CD8-positive, alpha-beta memory T cell (primary cell): ENCODE measurements at regions not wholly inside any gene's neighbourhood (a gene's known extent, or its start where the extent isn't known, plus 50 kb on each side); places are given as distances from the start of the nearest gene placed in this dataset.

Experiments
- CTCF ChIA-PET: fragments of 350-600 bp; sonication (Branson Sonifier 250); formaldehyde crosslinking; loops from one replicate; lab custom pipeline; 2021; ENCODE audit warnings: antibody characterized with exemption; lab: Charles Lee
- POLR2A ChIA-PET: fragments of 350-600 bp; sonication (Branson Sonifier 250); formaldehyde crosslinking; loops from one replicate; lab custom pipeline; 2021; ENCODE audit warnings: antibody characterized with exemption; lab: Charles Lee
- DNase-seq, 5 donors: peaks; one replicate each; pipeline versions ENCODE4 v3.0.0 to v3.0.0-alpha.2; 2020 to 2022; ENCODE audit warnings: mixed read lengths in 1 of 5
- H3K27ac ChIP-seq: one replicate; pipeline ENCODE4 v1.7.0; 2013; ENCODE audit warnings: low read depth, mild to moderate bottlenecking, low read length, moderate library complexity
- H3K27me3 ChIP-seq: 2 replicates; pipeline ENCODE4 v1.7.0; 2013; ENCODE audit warnings: low read length, mild to moderate bottlenecking; ENCODE audit not compliant: insufficient read depth, poor library complexity, severe bottlenecking
- H3K36me3 ChIP-seq: 2 replicates; pipeline ENCODE4 v1.7.0; 2013; ENCODE audit warnings: mild to moderate bottlenecking, low read length, moderate library complexity; ENCODE audit not compliant: insufficient read depth
- H3K4me1 ChIP-seq: 2 replicates; pipeline ENCODE4 v1.7.0; 2013; ENCODE audit warnings: mild to moderate bottlenecking, low read length, moderate library complexity; ENCODE audit not compliant: insufficient read depth
- H3K4me3 ChIP-seq: 2 replicates; pipeline ENCODE4 v1.7.0; 2013; ENCODE audit warnings: mild to moderate bottlenecking, low read length
- H3K9me3 ChIP-seq: 2 replicates; pipeline ENCODE4 v1.7.0; 2013; ENCODE audit warnings: mild to moderate bottlenecking, low read length
- H3K27ac Mint-ChIP-seq, 8 donors: one replicate each; pipeline ENCODE4 v1.8.0; 2020 to 2021; ENCODE audit warnings: mixed read lengths in 8 of 8, mild to moderate bottlenecking in 6 of 8, inconsistent platforms in 3 of 8, moderate library complexity in 3 of 8
- H3K27me3 Mint-ChIP-seq, 2 donors: one replicate each; pipeline ENCODE4 v1.8.0; 2020 to 2021; ENCODE audit warnings: mixed read lengths in 2 of 2, mild to moderate bottlenecking in 1 of 2, moderate library complexity in 1 of 2
- H3K36me3 Mint-ChIP-seq, 3 donors: one replicate each; pipeline ENCODE4 v1.8.0; 2020 to 2021; ENCODE audit warnings: mixed read lengths in 3 of 3, inconsistent platforms in 1 of 3, mild to moderate bottlenecking in 1 of 3
- H3K4me1 Mint-ChIP-seq, 3 donors: one replicate each; pipeline ENCODE4 v1.8.0; 2020 to 2021; ENCODE audit warnings: mixed read lengths in 3 of 3, inconsistent platforms in 1 of 3, mild to moderate bottlenecking in 1 of 3
- H3K4me3 Mint-ChIP-seq, 7 donors: one replicate each; pipeline ENCODE4 v1.8.0; 2020 to 2021; ENCODE audit warnings: mixed read lengths in 7 of 7, mild to moderate bottlenecking in 6 of 7, moderate library complexity in 4 of 7, inconsistent platforms in 2 of 7
- H3K9me3 Mint-ChIP-seq, 5 donors: one replicate each; pipeline ENCODE4 v1.8.0; 2020 to 2022; ENCODE audit warnings: mixed read lengths in 5 of 5, mild to moderate bottlenecking in 3 of 5, moderate library complexity in 2 of 5, inconsistent platforms in 1 of 5

DNA sequence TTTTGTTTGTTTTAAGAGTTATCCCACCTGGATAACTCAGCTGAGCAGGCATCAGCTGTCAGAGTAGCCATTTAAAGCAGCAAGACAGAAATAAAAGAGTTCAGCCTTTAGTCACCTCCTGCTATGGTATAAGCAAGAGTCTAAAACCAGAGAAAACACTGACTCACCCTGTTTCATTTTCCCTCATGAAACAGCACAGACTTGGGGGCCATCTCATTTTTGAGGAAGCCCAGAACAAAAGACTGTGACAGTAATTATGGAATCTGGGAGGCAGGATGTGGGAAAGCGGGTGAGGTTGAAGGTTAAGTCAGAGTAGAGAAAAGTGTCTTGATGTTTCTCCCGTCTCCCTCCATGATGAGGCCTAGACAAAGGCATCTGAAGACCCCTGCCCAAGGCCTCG, 90.2 kb upstream of the FAM174A start:
- Mint-ChIP-seq H3K27ac (no peak overlapping the region), H3K4me3 (no peak overlapping the region), H3K9me3 (no peaks in the 10 kb centered on the region), H3K27me3 (peaks cover 4 to 15% of the 10 kb centered on the region in 2 donors), H3K36me3 (no peaks in the 10 kb centered on the region), H3K4me1 (no peaks in the 10 kb centered on the region)
- Histone ChIP-seq H3K9me3 (no peaks in the 10 kb centered on the region), H3K4me3 (no peak overlapping the region), H3K36me3 (no peaks in the 10 kb centered on the region), H3K27ac (no peak overlapping the region), H3K4me1 (no peaks in the 10 kb centered on the region), H3K27me3 (no peaks in the 10 kb centered on the region)
- CTCF ChIA-PET = no interaction called here
- POLR2A ChIA-PET = no interaction called here
- DNase-seq = no peak

DNA sequence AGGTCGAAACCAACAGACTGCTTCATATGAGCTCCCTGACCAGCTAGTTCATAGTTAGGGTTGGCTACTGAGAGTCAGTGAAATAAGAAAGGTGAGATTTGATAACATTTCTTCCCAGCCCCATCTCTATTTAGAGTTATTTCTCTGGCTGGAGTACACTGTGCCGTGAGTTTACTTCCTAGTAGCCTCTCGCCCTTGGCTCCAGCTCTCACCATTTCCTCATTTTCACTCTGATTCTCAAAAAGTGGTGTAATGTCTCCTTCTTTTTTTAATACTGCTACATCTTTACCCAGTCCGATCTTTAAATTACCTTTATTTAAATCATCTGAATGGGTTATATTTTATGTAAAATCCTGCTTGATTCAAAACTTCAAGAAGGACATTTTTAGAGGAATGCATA, 100.4 kb upstream of the FAM174A start:
- CTCF ChIA-PET = no interaction called here
- Histone ChIP-seq H3K27me3 (no peaks in the 10 kb centered on the region), H3K27ac (no peak overlapping the region), H3K9me3 (no peaks in the 10 kb centered on the region), H3K4me1 (no peaks in the 10 kb centered on the region), H3K4me3 (no peak overlapping the region), H3K36me3 (no peaks in the 10 kb centered on the region)
- POLR2A ChIA-PET = no interaction called here
- Mint-ChIP-seq H3K27ac (no peak overlapping the region), H3K4me1 (no peaks in the 10 kb centered on the region), H3K9me3 (no peaks in the 10 kb centered on the region), H3K4me3 (no peak overlapping the region), H3K27me3 (no peaks in the 10 kb centered on the region), H3K36me3 (no peaks in the 10 kb centered on the region)
- no peak for DNase-seq

DNA sequence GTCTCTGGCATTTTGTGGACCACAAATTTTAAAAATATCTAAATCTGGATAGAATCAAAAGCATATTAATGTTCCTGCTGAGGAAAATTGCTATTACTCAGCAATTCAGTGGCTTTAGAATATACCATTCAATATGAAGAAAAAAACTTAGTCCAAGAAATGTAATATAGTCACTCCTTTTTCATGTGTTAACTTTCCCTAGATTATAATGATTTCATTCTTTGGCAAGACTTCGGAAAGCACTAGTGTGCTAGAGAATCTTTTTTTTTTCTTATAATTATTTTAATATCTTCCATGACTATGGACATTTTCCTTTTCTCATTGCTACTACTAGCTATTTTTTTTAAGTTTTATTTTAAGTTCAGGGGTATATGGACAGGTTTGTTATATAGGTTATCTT, 102.4 kb upstream of the FAM174A start:
- H3K36me3 Mint-ChIP-seq = no peaks in the 10 kb centered on the region
- H3K27ac ChIP-seq = no peak overlapping the region
- ChIA-PET CTCF (no interaction called here), POLR2A (no interaction called here)
- H3K4me3 Mint-ChIP-seq = no peak overlapping the region
- no peak for DNase-seq
- no peak overlapping the region for H3K27ac Mint-ChIP-seq
- no peaks in the 10 kb centered on the region for H3K27me3 Mint-ChIP-seq
- no peaks in the 10 kb centered on the region for H3K4me1 Mint-ChIP-seq
- no peaks in the 10 kb centered on the region for H3K36me3 ChIP-seq
- no peaks in the 10 kb centered on the region for H3K27me3 ChIP-seq
- no peaks in the 10 kb centered on the region for H3K9me3 ChIP-seq
- H3K4me3 ChIP-seq = no peak overlapping the region
- H3K4me1 ChIP-seq = no peaks in the 10 kb centered on the region
- no peaks in the 10 kb centered on the region for H3K9me3 Mint-ChIP-seq

DNA sequence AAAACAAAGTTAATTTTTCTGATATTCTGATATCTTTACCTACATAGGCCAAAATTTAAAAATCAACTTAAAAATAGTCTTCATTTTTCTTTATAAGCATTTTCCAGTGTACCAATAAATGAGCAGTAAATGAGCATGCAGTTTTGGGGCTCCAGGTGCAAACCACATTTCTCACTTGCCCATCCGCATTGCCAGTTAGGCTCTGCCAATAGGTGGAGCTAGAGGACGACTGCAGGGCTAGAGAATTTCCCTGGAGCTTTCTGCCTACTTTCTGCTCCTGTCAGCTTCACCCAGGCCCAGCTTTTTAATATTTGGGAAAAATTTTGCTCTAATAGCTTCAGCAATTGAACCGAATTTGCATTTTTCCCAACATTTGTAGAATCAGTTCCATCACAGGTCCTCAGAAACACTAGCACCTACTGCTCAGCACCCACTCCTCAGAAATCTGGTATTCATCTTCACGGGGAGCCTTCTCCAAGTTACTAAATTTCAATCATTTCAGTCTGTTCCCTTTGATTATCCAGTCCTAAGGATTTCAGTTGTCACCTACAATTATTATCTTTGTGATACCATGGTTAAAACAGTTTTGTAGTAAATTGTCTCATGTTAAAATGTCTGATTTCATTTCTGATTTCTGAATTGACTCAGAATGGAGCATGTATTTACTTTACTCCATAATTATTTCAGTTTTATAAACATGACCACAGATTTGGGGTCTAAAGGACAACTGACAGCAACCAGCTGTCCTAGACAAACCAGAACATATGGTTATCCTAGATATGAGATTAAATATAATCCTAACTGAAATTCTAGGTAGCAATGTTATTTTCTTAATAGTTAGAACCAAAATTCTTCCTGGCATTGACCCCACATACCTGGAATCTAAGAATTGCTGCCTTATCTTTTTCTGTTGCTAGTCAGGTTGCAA, 104.6 kb upstream of the FAM174A start:
- CTCF ChIA-PET = interaction anchor here (1.4 kb wide), 1 partner anchor 960 kb away, joined by 4 read pairs; no protein-coding TSS in a partner anchor
- peak; percentile 15 to 52 (median 16) for DNase-seq

DNA sequence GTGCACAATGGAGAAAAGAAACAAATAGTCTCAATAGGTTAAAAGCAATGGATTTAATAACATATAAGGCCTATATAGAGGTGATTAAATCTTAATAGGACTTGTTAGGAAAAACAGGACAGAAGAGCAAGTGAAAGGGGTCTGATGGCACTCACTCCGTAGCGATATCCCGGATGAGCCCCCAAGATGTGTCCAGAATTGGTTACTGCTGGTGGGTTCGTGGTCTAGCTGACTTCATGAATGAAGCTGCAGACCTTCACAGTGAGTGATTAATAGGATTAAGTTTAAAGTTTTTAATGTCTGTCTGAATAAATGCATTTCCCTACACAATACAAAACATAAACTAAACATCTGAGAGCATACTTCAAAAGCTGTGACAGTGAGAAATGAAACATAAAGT, 110.4 kb upstream of the FAM174A start:
- ChIA-PET POLR2A (no interaction called here), CTCF (no interaction called here)
- Mint-ChIP-seq H3K27ac (no peak overlapping the region), H3K36me3 (peaks cover 0 to 21% (median 0%) of the 10 kb centered on the region in 3 donors), H3K9me3 (peaks cover 9 to 15% (median 13%) of the 10 kb centered on the region in 5 donors), H3K4me3 (no peak overlapping the region), H3K4me1 (no peaks in the 10 kb centered on the region), H3K27me3 (peaks cover 0 to 2% of the 10 kb centered on the region in 2 donors)
- Histone ChIP-seq H3K4me3 (no peak overlapping the region), H3K27ac (no peak overlapping the region), H3K4me1 (no peaks in the 10 kb centered on the region), H3K9me3 (no peaks in the 10 kb centered on the region), H3K36me3 (no peaks in the 10 kb centered on the region), H3K27me3 (no peaks in the 10 kb centered on the region)
- DNase-seq = no peak

More for the DNA sequence above, 104.6 kb upstream of the FAM174A start:
- POLR2A ChIA-PET = no interaction called here
- H3K27me3 Mint-ChIP-seq = peaks cover 0 to 2% of the 10 kb centered on the region in 2 donors
- Histone ChIP-seq H3K9me3 (no peaks in the 10 kb centered on the region), H3K27ac (no peak overlapping the region), H3K4me3 (no peak overlapping the region), H3K27me3 (no peaks in the 10 kb centered on the region), H3K4me1 (no peaks in the 10 kb centered on the region), H3K36me3 (no peaks in the 10 kb centered on the region)
- H3K4me3 Mint-ChIP-seq = no peak overlapping the region
- H3K9me3 Mint-ChIP-seq = peaks cover 0 to 1% (median under 1%) of the 10 kb centered on the region in 5 donors
- no peak overlapping the region for H3K27ac Mint-ChIP-seq
- no peaks in the 10 kb centered on the region for H3K4me1 Mint-ChIP-seq
- H3K36me3 Mint-ChIP-seq = peaks cover 0 to 1% (median 0%) of the 10 kb centered on the region in 3 donors

DNA sequence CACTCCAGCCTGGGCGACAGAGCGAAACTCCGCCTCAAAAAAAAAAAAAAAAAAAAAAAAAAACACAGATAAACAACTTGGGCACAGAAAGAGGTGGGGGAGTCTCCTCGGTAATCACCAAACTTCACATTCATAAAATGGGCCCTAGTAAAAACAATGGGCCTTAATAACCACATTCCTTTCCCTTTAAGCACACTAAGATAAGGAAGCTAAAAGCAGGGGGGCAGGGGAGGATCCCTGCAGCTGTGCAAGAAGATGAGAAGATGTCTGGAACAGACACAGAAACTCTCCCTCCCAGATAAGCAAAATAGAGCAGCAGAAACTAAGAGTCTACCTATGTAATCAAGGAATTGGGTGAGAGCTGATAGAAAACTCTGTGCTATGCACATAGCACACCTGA, 111.2 kb upstream of the FAM174A start:
- Histone ChIP-seq H3K9me3 (no peaks in the 10 kb centered on the region), H3K27ac (no peak overlapping the region), H3K27me3 (no peaks in the 10 kb centered on the region), H3K36me3 (no peaks in the 10 kb centered on the region), H3K4me3 (no peak overlapping the region), H3K4me1 (no peaks in the 10 kb centered on the region)
- Mint-ChIP-seq H3K9me3 (peaks cover 9 to 15% (median 13%) of the 10 kb centered on the region in 5 donors), H3K4me1 (no peaks in the 10 kb centered on the region), H3K4me3 (no peak overlapping the region), H3K27me3 (peaks cover 0 to 2% of the 10 kb centered on the region in 2 donors), H3K27ac (no peak overlapping the region), H3K36me3 (peaks cover 0 to 21% (median 0%) of the 10 kb centered on the region in 3 donors)
- ChIA-PET CTCF (no interaction called here), POLR2A (no interaction called here)
- DNase-seq = no peak

DNA sequence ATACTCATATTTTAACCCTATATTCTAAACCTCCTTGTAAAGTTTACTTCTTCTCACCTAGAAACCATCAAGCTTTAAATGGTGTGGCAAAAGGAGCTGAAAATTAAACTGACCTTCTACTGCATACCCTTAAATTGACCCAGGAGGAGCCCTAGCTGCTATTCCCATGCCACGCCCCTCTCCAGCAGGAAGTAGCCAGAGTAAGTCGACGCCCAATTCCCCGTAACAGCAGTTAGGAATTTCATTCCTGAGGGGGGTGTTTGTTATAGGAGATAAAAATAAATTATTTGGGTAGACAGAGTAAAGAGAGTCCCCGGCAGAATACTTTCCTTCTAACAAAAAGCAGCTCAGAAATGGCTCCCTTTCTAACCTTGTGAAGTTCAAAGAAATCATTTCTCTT, 111.8 kb upstream of the FAM174A start:
- no peak for DNase-seq
- CTCF ChIA-PET = no interaction called here
- no peak overlapping the region for H3K4me3 Mint-ChIP-seq
- Histone ChIP-seq H3K4me1 (no peaks in the 10 kb centered on the region), H3K4me3 (no peak overlapping the region), H3K9me3 (no peaks in the 10 kb centered on the region), H3K27me3 (no peaks in the 10 kb centered on the region), H3K27ac (no peak overlapping the region), H3K36me3 (no peaks in the 10 kb centered on the region)
- no peak overlapping the region for H3K27ac Mint-ChIP-seq
- H3K36me3 Mint-ChIP-seq = peaks cover 0 to 21% (median 0%) of the 10 kb centered on the region in 3 donors
- peaks cover 0 to 2% of the 10 kb centered on the region in 2 donors for H3K27me3 Mint-ChIP-seq
- no peaks in the 10 kb centered on the region for H3K4me1 Mint-ChIP-seq
- H3K9me3 Mint-ChIP-seq = peaks cover 9 to 15% (median 13%) of the 10 kb centered on the region in 5 donors
- POLR2A ChIA-PET = no interaction called here

DNA sequence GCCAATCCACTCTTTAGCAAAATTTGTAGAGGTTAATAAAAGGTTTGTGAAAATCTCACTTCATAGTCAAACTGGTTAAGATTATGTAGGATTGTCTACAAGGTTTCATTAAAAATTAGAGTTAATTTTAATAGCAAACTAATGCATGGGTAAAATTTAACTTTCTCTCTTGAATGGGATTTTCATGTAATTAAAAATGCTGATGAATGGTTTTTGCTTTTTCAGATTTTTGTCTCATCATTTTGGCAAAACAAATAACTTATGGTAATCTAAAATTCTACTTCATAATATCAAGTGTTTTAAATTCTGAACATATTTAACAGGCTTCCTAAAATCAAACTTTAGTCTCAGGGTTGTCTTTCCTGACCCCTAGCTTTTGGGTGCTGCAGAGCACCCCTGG, 113.8 kb upstream of the FAM174A start:
- ChIA-PET CTCF (no interaction called here), POLR2A (no interaction called here)
- no peaks in the 10 kb centered on the region for H3K4me1 ChIP-seq
- H3K27ac Mint-ChIP-seq = no peak overlapping the region
- no peak overlapping the region for H3K4me3 ChIP-seq
- no peaks in the 10 kb centered on the region for H3K36me3 ChIP-seq
- H3K36me3 Mint-ChIP-seq = peaks cover 0 to 21% (median 0%) of the 10 kb centered on the region in 3 donors
- no peaks in the 10 kb centered on the region for H3K4me1 Mint-ChIP-seq
- H3K9me3 ChIP-seq = no peaks in the 10 kb centered on the region
- H3K9me3 Mint-ChIP-seq = peaks cover 9 to 15% (median 13%) of the 10 kb centered on the region in 5 donors
- DNase-seq = no peak
- H3K27ac ChIP-seq = no peak overlapping the region
- H3K27me3 ChIP-seq = no peaks in the 10 kb centered on the region
- H3K4me3 Mint-ChIP-seq = no peak overlapping the region
- H3K27me3 Mint-ChIP-seq = peaks cover 0 to under 1% of the 10 kb centered on the region in 2 donors
